HFF-Myc (cell line): ENCODE measurements at regions not wholly inside any gene's neighbourhood (a gene's known extent, or its start where the extent isn't known, plus 50 kb on each side); places are given as distances from the start of the nearest gene placed in this dataset.

Experiments used
- DNase-seq: peaks from one replicate; pipeline ENCODE4 v3.0.0-alpha.2; 2011; ENCODE audit warnings: low read depth; ENCODE audit errors: extremely low read depth
- H3K4me3 ChIP-seq: replicated peaks from 2 replicates; pipeline ENCODE4 v1.5.1; 2011; ENCODE audit warnings: low read depth, mild to moderate bottlenecking, control low read depth, low read length
- CTCF ChIP-seq: IDR thresholded peaks from 2 replicates; pipeline ENCODE4 v1.5.1; 2012; ENCODE audit warnings: mild to moderate bottlenecking, low read depth, low read length, control low read depth; ENCODE audit errors: missing control alignments

GRCh38 chr14:89053303-89053702 lies 228.9 kb downstream of the TTC8 start:
- no peak for DNase-seq
- TF ChIP-seq CTCF = no peak
- no peak overlapping the region for H3K4me3 ChIP-seq

GRCh38 chr14:89056394-89056793 lies 231.9 kb downstream of the TTC8 start:
- no peak for DNase-seq
- TF ChIP-seq CTCF = no peak
- no peak overlapping the region for H3K4me3 ChIP-seq

GRCh38 chr14:89058697-89059096 lies 234.2 kb downstream of the TTC8 start:
- TF ChIP-seq CTCF = no peak
- DNase-seq = no peak
- H3K4me3 ChIP-seq = no peak overlapping the region

- H3K4me3 ChIP-seq = no peak overlapping the region
- DNase-seq = no peak
- no peak for TF ChIP-seq CTCF
Measured at GRCh38 chr14:89060191-89060590, 235.7 kb downstream of the TTC8 start.

- no peak for DNase-seq
- TF ChIP-seq CTCF = no peak
- no peak overlapping the region for H3K4me3 ChIP-seq
Measured at GRCh38 chr14:89061696-89062095, 237.2 kb downstream of the TTC8 start.

- DNase-seq = no peak
- no peak overlapping the region for H3K4me3 ChIP-seq
- no peak for TF ChIP-seq CTCF
Measured at GRCh38 chr14:89065879-89066278, 241.4 kb downstream of the TTC8 start.

- no peak for TF ChIP-seq CTCF
- no peak for DNase-seq
- H3K4me3 ChIP-seq = no peak overlapping the region
Measured at GRCh38 chr14:89067293-89067972, 243.0 kb downstream of the TTC8 start.
